GM19372 (cell line): ENCODE measurements at regions not wholly inside any gene's neighbourhood (a gene's known extent, or its start where the extent isn't known, plus 50 kb on each side); places are given as distances from the start of the nearest gene placed in this dataset.

Source experiments
- ATAC-seq: cut with Tn5 transposase; IDR thresholded peaks from one replicate; pipeline ENCODE4 v1.9.1; 2021; ENCODE audit warnings: mild to moderate bottlenecking, low read depth, moderate library complexity; ENCODE audit not compliant: unreplicated experiment

DNA sequence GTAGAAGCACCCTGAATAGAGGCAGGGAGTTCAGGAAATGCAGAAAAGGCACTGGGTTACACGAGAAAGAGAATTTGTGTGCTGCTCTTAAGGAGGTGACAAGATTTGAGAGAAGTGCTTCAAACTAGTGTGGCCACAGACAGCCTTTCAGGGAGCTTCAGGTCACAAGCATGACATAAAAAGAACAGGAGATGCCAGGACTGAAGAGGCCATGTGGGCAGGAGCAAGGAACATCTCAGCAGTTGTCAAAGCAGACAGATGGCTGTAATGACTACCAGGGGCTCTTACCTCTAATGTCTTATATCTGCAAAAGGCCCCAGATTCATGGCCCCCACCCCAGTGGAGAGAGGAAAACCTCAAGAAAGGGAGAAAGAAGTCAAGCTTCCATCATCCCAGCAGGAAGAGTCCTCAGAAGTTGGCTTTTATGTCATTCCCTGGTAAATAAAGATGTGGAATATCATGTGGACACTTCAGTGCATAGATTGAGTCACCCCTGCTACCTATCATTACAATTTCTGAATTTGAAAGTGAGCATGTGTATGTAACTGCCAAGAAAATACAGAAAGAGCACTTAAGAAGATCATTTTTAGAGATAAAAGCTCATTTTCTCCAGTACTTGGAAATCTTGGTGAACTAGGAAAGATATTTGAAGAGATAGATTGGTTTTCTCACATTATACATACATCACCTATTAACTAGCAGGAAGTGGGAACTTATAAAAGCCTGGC is 214.4 kb upstream of the RORB start:
- no peak for ATAC-seq

DNA sequence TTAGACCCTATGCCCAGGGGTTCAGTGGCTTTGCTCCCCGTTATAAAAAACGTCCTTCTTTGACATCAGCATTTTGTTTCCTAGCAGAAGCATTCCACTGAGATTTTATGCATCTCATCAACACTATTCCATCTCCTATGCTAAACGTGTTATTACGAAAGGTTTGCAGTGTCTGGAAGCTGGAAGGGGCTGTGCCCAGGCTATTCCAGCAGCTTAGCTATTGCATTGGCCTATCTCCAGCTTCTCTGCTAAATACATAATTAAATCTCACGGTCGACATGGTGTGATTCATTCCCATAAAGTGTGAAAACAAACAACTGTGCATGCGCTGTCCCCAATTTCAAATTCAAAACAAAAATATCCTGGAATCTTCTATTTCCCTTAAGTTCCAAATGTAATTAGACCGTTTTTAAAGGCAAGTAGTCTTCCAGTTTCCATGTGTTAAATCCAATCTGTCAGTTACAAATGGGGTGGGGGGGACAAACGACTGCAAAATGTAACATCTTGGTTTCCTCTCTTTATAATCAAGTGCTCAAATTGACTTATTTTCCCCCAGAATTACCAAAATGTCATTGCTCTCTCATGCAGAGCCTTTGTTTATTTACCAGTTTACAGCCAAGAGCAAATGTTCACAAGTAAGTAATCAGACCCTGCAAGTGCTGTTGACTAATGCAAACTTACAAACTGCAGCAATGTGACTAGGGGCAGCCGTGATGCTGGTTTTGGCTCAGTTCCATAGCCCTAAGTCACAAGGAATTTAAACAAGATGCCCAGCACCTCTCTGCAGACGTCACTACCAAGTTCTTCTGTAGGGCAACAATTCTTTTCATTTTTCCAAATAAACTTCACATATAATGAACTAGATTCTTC is 212.3 kb upstream of the RORB start:
- no peak for ATAC-seq

DNA sequence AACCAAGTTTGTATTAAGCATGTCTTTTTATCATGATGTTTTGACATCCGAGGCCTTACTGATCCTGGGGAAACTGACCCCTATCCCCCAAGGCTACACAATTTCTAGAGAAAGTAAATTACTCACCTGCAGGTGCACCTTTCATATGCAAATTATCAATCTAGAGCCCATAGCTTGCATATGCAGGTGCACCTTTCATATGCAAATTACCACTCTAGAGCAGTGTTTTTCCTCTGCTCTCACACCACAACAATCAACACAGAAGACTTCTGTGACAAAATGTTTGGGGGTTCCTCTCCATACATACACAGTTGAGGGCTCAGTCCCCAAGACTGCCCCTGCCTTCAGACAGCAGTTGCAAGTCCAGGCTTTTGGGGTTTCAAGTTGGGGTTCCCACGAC is 203.7 kb upstream of the RORB start:
- no peak for ATAC-seq

DNA sequence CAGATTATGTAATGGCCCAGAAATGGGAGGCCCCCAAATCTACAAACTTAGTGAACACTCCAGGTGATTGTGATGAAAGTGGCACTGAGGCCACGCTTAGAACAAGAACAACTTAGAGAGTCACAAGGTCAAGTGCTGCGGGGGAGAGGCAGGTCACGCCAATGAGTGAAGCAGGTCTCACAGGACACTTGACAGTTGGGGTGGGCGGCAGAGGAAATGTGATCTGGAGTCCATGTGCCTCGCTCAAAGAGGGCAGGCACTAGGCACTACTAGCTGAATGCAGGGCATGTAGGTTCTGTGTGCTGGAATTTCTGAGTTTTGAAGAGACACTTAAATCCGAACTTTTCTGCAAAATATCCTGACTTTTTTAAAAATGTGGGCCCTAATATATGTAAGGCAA is 193.2 kb upstream of the RORB start:
- no peak for ATAC-seq

DNA sequence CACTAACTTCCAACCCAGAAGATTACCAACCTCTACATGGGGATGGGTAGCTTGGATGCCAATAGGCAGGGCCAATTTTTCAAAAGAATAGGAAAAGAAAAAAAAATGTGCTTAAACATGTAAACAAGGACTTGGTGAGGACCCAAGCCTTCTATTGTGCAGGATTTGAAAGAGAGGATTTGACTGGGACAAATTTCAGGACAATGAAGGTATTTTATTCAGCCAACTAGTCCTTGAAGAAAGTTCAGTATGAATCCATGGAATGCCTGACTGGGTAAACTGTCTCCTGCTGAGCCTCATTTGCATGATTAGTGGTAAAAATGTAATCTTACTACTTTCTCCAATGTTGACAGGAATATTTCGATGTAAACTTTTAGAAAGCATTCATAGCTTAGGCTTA is 192.5 kb upstream of the RORB start:
- no peak for ATAC-seq

DNA sequence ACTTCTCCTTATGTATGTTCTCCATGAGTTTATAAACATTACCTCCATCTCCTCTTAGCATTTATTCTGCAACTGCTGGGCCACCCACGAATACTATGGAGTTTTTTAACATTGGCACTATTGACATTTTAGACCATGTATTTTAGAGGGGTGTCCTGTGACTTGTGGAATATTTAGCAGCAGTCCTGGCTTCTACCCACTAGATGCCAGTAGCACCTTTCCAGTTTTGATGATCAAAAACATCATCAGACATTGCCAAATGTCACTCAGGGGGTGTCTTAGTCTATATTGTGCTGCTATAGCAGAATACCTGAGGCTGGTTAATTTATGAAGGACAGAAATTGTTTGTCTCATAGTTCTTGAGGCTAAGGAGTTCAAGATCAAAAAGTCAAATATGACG is 187.5 kb upstream of the RORB start:
- no peak for ATAC-seq

DNA sequence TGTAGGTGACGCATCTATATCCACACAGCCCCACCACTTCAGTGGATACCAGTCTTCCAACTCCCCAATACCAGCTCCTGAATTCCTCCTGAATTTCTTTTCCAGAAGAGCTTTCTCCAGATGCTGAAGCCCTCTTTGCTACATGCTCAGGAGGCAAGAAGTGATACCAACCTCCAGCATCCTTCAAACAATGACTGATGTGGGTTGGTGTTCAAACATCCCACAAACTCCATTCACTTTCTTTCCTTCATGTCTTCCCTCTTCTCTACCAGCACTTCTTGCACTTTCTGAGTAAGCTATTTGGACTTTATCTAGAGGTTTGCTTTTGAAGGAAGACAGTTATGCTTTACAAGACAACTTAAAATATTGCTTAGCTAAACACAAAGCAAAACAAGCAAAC is 179.9 kb upstream of the RORB start:
- ATAC-seq = no peak

DNA sequence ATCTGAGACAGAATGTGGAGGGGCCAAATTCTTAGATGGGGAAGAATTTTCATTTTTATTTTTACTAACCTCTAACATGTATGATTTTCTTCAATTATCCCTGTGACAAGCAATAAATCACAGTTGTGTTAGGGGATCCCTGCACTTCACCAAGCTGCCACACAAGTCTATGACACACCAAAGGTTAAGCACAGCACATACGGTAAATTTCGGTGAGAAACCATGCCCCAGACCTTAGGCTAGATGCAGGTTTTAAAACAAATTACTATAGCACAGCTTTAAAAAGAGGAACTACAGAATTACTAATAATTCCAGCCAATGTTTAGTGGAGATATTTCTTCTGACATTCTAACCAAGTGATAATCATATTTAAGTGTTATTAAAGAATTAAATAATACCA is 175.7 kb upstream of the RORB start:
- no peak for ATAC-seq

DNA sequence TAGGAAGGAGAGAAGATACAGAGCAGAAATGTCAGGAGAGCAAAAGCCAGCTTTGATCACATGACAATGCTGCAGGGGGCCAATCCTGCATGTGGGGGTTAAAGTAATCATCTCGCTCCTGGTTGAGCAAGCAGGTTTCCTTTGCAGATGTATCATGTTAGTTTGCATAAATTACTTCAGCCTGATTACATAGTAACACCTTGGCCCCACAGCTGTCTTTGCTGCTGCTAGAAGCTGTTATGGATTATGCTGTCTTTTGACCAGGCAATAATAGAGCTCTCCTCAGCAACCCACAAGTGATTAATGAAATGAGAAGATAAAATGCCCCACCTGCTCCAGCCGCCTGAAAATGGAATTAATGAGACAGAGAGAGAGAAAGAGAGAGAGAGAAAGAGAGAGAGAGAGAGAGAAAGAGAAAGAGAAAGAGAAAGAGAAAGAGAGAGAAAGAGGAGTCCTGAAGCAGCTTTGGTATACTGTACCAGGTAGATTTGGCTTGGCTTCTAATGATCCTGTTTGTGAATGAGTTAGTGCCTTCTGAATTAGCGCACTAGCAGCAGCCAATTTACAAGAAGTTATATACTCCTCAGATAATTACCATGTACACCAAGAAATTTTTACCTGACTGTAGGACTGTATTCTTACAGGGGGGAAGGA is 174.3 kb upstream of the RORB start:
- ATAC-seq = no peak

DNA sequence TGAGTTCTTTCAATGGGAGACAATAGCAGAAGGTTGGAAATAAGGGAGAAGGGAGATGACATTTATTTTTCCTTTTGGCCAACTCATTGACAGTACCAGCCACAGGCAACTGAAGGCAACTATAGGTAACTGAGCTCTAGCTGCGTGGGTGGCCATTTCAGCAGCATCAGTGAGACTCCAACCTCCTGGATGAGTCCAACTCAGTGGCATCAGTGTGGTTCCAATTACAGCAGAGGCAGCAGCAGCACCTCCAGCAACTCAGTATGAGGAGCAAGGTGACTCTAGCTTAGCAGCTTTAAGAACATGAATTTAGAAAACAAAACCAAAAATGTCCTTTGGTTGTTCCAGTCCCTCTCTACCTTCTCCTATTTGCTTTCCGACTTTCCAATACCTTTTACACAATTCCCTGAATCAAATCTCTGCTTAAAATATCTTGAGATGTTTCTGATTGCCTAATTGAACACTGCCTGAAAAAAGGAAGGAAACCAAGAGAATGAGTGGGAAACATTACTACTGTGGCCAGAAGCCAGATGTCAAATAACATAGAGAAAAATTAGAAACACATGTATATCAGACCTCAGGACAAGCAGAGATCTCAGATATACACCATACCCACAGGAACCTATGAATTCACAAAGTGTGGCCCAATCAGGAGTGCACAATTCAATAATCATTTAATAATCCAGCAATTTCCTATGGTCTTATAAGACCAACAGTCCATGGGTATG is 166.5 kb upstream of the RORB start:
- no peak for ATAC-seq

DNA sequence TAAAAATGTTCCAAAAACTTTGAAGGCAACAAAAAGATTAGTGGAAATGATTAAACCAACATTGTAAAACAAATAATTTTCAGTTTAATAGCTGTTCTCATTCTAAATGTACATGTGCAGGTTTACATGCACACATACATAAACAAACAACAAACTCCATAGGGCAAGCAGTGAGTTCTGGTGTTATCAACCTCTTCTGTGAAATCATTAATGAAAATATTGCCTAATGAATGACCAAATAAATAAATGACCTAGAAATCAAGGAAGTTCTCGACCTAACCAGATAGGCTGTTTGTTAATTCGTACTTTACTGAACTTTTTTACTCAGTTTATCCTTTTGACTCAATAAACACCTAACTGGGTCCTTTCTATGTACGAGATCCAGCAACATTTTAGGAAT is 165.5 kb upstream of the RORB start:
- ATAC-seq = no peak

DNA sequence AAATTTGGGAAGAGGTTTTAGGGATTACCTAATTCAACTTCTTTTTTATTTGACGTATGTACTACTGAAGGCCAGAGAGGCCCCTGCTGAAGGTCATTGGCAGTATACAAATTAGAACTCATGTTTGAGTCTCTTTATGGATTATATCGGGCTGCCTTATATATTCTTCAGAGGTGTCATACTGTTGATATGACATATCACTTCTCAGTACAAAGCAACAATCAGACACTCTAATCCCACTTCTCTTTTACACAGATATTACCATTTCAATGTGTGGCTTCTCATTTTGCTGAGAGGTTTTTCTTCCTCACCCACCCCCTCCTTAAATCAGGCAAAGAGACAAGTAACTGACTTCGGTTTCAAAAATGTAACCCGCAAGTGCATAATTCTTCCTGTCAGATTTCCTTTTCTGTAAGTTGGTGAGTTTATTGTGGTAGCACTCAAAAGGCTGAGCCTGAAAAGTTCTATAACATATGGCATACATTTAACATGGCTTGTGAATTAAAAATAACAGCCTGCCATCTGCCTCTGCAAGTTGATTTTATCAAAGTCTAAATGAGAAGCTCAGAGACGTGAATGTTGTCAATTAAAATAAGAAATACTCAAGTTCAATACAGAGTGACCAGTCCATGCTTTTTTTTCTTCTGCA is 163.6 kb upstream of the RORB start:
- no peak for ATAC-seq

DNA sequence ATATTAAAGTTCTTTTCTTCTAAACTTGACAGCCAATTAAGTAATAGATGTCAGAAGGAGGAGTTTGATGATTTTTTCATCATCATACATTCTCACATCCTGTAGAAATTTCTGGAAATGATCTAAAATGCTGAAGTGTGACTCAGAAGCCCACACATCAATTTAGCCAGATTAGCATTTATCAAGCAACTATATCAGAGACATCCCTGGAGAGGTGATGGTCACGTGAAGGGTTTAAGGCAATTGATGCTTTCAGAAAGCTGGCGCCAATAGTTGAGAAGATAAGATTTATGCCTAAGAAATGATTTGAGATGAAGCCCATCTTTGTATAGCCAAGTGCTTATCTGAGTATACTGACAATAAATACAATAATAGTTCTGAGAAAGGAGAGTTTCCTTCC is 162.9 kb upstream of the RORB start:
- ATAC-seq = no peak

DNA sequence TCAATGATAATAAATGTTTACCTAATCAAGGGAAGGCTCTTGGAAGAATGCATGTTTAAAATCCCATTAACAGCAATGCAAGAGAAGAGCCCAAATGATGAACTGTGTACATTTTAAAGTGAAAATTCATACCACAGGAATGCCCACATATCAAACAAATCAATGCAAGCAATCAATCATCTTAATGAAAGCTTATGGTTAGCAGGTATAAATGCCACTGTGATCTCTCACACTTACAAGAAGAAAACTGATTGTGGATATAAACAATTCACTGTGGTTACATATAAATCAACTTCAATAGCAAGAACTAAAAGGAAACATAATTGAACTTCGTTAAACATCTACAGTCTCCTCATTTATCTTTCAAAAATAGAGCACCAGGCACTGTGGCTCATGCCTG is 161.0 kb upstream of the RORB start:
- ATAC-seq = no peak

DNA sequence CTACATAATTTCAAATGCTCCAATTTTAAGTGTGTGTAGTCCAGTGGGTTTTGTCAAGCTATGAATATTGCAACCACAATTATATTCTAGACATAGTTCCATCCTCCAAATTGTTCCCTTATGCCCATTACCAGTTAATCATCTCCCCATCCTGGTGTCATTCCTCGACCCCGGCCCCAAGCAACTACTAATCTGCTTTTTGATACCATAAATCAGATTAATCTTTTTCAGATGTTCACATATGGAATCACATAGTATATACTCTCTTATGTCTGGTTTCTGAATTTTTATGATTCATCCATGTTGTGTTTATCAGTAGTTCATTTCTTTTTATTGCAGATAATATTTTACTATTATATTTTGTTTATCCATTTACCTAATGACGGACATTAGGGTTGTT is 148.4 kb upstream of the RORB start:
- no peak for ATAC-seq

DNA sequence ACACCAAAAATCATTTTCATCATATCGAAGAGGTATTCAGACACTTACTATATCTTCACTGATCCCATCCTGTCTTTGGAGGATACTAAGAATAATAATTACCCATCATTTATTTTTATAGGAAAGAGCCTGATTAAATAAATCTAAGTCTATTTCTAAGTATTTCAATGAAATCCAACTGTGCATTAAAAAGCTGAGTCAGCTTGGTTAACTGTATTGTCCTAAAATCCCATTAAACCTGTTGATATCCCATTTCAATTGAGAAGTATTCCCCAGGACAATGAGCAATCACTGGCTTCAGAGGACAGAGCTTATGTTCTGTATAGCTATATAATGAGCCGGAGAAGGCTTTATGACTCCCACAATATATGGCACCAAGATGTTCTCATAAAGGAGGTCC is 142.0 kb upstream of the RORB start:
- ATAC-seq = no peak

DNA sequence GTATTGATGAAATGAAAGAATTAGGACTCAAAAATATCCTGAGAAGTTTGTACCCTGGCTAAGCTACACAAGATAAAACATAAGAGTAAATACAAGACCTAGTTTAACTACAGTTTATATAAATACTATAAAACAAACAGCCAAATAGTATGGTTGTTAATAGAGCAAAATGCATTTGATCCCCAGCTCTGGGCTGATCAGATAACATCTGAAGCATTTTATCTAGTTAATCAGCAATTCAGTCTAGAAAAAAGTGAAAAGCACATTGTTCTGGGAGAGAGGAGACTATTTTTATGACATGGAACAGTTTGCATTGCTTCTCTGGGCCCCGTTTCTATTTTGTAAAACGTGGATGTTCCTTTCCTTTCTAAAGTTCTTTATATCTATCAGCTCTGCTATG is 139.6 kb upstream of the RORB start:
- no peak for ATAC-seq

DNA sequence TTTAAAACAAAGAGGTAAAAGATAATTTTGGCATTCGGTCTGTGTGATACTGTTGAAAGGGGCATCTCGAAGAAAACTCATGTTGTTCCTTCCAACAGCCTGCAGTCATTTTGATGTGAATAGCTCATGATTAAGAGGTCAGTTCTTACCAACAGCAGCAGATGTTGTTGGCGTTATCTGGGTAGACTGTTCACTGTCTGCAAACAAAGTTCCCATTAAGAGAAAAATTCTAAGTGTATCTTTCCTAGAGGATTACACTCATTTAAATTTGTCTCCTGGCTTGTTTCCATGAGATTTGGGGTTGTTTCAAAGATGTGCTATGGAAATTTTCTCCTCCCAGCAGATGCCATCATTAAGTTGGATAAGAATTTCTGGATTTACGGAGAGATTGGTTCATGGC is 138.2 kb upstream of the RORB start:
- no peak for ATAC-seq

DNA sequence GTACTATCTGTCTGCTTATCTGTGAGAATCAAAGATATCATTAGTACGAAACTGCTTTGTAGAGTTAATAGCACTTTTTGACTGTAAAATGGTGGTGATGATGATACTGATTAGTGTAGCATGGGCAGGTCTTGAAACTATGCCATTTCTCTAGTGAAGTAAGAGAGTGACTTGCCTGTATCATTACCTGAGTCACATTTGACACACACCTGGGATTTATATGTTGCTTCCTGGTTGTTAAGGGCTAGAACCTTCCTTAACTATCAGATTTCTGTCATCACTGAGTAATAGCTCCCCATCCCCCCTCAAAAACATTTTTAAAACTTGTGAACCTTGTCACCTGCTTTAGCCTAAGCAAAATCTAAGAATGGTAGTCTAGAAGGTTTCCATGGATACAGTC is 135.6 kb upstream of the RORB start:
- no peak for ATAC-seq

DNA sequence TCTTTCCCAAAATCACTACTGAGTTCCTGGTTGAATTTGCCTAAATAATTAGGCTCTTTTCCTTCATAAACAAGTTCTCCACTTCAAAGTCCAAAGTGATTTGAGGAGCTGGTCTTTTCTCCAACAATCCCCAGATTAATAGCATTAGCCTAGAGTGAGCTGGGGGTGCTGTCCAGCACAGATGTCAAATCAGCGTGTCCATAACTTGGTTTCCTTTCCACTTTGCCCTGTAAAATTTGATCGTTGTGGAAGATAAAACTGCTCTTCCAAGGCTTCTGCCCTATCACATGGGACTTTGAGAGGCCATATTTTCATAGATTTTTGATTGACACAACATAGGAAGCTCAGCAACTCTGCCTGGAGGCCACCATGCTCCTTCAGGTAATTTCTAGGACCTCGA is 134.7 kb upstream of the RORB start:
- no peak for ATAC-seq

DNA sequence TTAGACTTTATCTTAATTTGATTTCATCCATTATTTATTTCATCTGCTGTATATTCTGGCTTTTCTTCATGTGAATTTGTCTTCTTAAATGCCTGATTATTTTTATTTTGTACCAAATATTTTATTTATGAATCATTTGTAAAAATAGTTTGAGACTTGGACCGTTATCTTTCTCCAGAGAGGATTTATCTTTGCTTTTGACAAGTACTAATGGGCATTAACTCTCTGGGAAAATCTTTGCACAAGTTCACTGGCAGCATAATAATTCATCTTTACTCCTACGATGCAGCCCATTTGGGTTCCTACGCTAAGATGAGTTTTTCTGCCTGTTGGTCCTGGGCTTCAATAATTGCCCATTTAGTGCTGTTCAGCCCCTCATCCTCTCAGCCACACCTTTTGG is 131.0 kb upstream of the RORB start:
- ATAC-seq = no peak
